ENCODE measurements at regions not wholly inside any gene's neighbourhood (a gene's known extent, or its start where the extent isn't known, plus 50 kb on each side); places are given as distances from the start of the nearest gene placed in this dataset.

DNA sequence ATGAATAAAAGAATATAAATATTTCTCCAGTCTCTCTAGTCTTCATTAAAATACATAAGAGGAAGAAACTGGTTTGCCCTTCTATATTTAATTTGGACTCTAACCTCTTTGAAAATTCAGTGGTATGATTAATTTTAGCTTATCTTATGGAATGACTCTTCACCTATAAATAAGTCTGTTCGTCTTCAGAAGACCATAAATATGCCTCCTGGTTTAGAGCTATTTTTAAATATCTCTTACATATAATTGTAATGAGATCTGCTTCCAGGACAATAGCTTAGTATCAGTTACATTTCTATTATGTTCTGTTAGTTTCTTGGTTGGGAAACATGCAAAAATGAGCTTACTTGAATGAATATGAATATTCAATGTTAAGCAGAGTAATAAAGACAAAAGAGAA, 257.5 kb upstream of the HMGA2 start:
- CTCF ChIA-PET = interaction anchor here (1.5 to 2.3 kb wide), 3 partner anchors 10 to 82 kb away, joined by 3 to 13 read pairs (median 7); no protein-coding TSS in a partner anchor
- intact Hi-C loops (cut with micrococcal nuclease) (no loop called here), dilution Hi-C loops (cut with MboI; ENCODE audit: extremely low pct_ligation_motif_present, low sequenced_read_pairs) (no loop called here)
- no peaks in the 10 kb centered on the region for H3K27me3 ChIP-seq (ENCODE audit: control insufficient read depth in 2 of 2, insufficient read depth in 2 of 2, low read length in 2 of 2)
- no peaks in the 10 kb centered on the region for H3K79me2 ChIP-seq (ENCODE audit: control insufficient read depth, insufficient read depth, low read length)
- H2AFZ ChIP-seq (ENCODE audit: low read depth, low read length) = no peak overlapping the region
- H3K27ac ChIP-seq (ENCODE audit: insufficient read depth, low read depth, low read length) = no peak overlapping the region
- POLR2A ChIA-PET = no interaction called here
- no peak overlapping the region for H3K4me3 ChIP-seq (replicated peaks in 1 of 3; ENCODE audit: insufficient read depth in 1 of 3, low read depth in 1 of 3, low read length in 3 of 3)
- DNase-seq (ENCODE audit: low read depth, low spot score) (no peak), FAIRE-seq (no peak)
- peaks cover 42% of the 10 kb centered on the region for H3K4me1 ChIP-seq (ENCODE audit: control insufficient read depth, extremely low read depth, insufficient read depth, low read length)
- TF ChIP-seq POLR2AphosphoS5 (IDR thresholded peaks at IDR 0.05; ENCODE audit: insufficient read depth, low read depth, low read length) (no peak), MYC (IDR thresholded peaks at IDR 0.05; ENCODE audit: low read depth, low read length) (no peak), POLR2A (IDR thresholded peaks at IDR 0.05; ENCODE audit: low read depth, low read length) (no peak)
- BruUV-seq (replicated peaks) = no TSS peak
- H3K9ac ChIP-seq (replicated peaks; ENCODE audit: extremely low read depth, insufficient read depth, low read length) = no peak overlapping the region
- no peak overlapping the region for H3K4me2 ChIP-seq (ENCODE audit: insufficient read depth, low read length)
- H3K9me3 ChIP-seq (replicated peaks; ENCODE audit: control insufficient read depth, insufficient read depth, low read length) = no peaks in the 10 kb centered on the region
- no peaks in the 10 kb centered on the region for H3K9me1 ChIP-seq (replicated peaks; ENCODE audit: control insufficient read depth, extremely low read depth, insufficient read depth, low read length)
- H3K36me3 ChIP-seq (ENCODE audit: control insufficient read depth in 2 of 2, extremely low read depth in 1 of 2, insufficient read depth in 2 of 2, low read length in 2 of 2) = no peaks in the 10 kb centered on the region
- H4K20me1 ChIP-seq (replicated peaks; ENCODE audit: control insufficient read depth, extremely low read depth, insufficient read depth, low read length) = no peaks in the 10 kb centered on the region

GRCh38 chr12:65567820-65568219, 256.5 kb upstream of the HMGA2 start:
- no peaks in the 10 kb centered on the region for H3K9me3 ChIP-seq (replicated peaks; ENCODE audit: control insufficient read depth, insufficient read depth, low read length)
- H4K20me1 ChIP-seq (replicated peaks; ENCODE audit: control insufficient read depth, extremely low read depth, insufficient read depth, low read length) = no peaks in the 10 kb centered on the region
- CTCF ChIA-PET = interaction anchor here (1.0 to 2.1 kb wide), 5 partner anchors 11 to 106 kb away, joined by 3 to 12 read pairs (median 4); no protein-coding TSS in a partner anchor
- DNase-seq (ENCODE audit: low read depth, low spot score) (peak; percentile 49), FAIRE-seq (peak; percentile 66)
- H3K79me2 ChIP-seq (ENCODE audit: control insufficient read depth, insufficient read depth, low read length) = no peaks in the 10 kb centered on the region
- dilution Hi-C loops (cut with MboI; ENCODE audit: extremely low pct_ligation_motif_present, low sequenced_read_pairs) (no loop called here), intact Hi-C loops (cut with micrococcal nuclease) (no loop called here)
- H3K9ac ChIP-seq (replicated peaks; ENCODE audit: extremely low read depth, insufficient read depth, low read length) = no peak overlapping the region
- H3K4me3 ChIP-seq (replicated peaks in 1 of 3; ENCODE audit: insufficient read depth in 1 of 3, low read depth in 1 of 3, low read length in 3 of 3) = no peak overlapping the region
- H3K27ac ChIP-seq (ENCODE audit: insufficient read depth, low read depth, low read length) = peak overlapping the region; percentile 57
- peaks cover 32% of the 10 kb centered on the region for H3K4me1 ChIP-seq (ENCODE audit: control insufficient read depth, extremely low read depth, insufficient read depth, low read length)
- TF ChIP-seq CTCF (IDR thresholded peaks at IDR 0.05; ENCODE audit: extremely low read depth in 1 of 2, insufficient read depth in 1 of 2, low read depth in 1 of 2, low read length in 2 of 2) (no peak), GATA2 (IDR thresholded peaks at IDR 0.05; ENCODE audit: insufficient read depth, insufficient read length, low read depth, low read length) (no peak), MYC (IDR thresholded peaks at IDR 0.05; ENCODE audit: low read depth, low read length) (no peak), POLR2AphosphoS5 (IDR thresholded peaks at IDR 0.05; ENCODE audit: insufficient read depth, low read depth, low read length) (no peak), FOS (IDR thresholded peaks at IDR 0.05; ENCODE audit: borderline replicate concordance, insufficient read depth, low read length) (no peak)
- BruUV-seq (replicated peaks) = no TSS peak
- POLR2A ChIA-PET = no interaction called here
- no peaks in the 10 kb centered on the region for H3K9me1 ChIP-seq (replicated peaks; ENCODE audit: control insufficient read depth, extremely low read depth, insufficient read depth, low read length)
- no peak overlapping the region for H2AFZ ChIP-seq (ENCODE audit: low read depth, low read length)
- H3K4me2 ChIP-seq (ENCODE audit: insufficient read depth, low read length) = peak overlapping the region; percentile 28
- H3K36me3 ChIP-seq (ENCODE audit: control insufficient read depth in 2 of 2, extremely low read depth in 1 of 2, insufficient read depth in 2 of 2, low read length in 2 of 2) = no peaks in the 10 kb centered on the region
- H3K27me3 ChIP-seq (ENCODE audit: control insufficient read depth in 2 of 2, insufficient read depth in 2 of 2, low read length in 2 of 2) = no peaks in the 10 kb centered on the region
